Peyer's patch (tissue), 4 donors: ENCODE measurements at regions not wholly inside any gene's neighbourhood (a gene's known extent, or its start where the extent isn't known, plus 50 kb on each side); places are given as distances from the start of the nearest gene placed in this dataset.

Experiments used
- DNase-seq, 3 donors: peaks; one replicate each; pipeline ENCODE4 v3.0.0-alpha.2; 2017 to 2019
- H3K27ac ChIP-seq, 4 donors: fragments of 200-600 bp; sonication (generic); one replicate each; pipeline ENCODE4 v1.5.1; 2016 to 2019
- H3K27me3 ChIP-seq, 2 donors: fragments of 200-600 bp; sonication (generic); one replicate each; pipeline ENCODE4 v1.5.1; 2019
- H3K36me3 ChIP-seq, 3 donors: fragments of 200-600 bp; sonication (generic); one replicate each; pipeline ENCODE4 v1.5.1; 2016 to 2019
- H3K4me1 ChIP-seq, 4 donors: fragments of 200-600 bp; sonication (generic); one replicate each; pipeline ENCODE4 v1.5.1; 2016 to 2019
- H3K4me3 ChIP-seq, 4 donors: fragments of 200-600 bp; sonication (generic); 1 replicate in 3 of 4; 2 replicates in 1 of 4; pipeline ENCODE4 v1.5.1; 2016 to 2019; ENCODE audit warnings: mild to moderate bottlenecking in 1 of 4
- H3K9me3 ChIP-seq, 4 donors: fragments of 200-600 bp; sonication (generic); one replicate each; pipeline ENCODE4 v1.5.1; 2016 to 2019; ENCODE audit warnings: mild to moderate bottlenecking in 1 of 4
- CTCF ChIP-seq, 6 experiments: fragments of 450-650 bp in 4 of 6; fragments of 200-600 bp in 2 of 6; sonication (generic) in 1 of 6; IDR thresholded peaks; one replicate each; pipeline ENCODE4 v1.5.1; 2017 to 2019; ENCODE audit warnings: antibody characterized with exemption in 6 of 6, mild to moderate bottlenecking in 3 of 6, moderate library complexity in 1 of 6
- POLR2A ChIP-seq, 2 donors: fragments of 450-650 bp; IDR thresholded peaks; one replicate each; pipeline ENCODE4 v1.5.1; 2017; ENCODE audit warnings: antibody characterized with exemption in 2 of 2, mild to moderate bottlenecking in 2 of 2, moderate library complexity in 2 of 2

GRCh38 chr9:78573669-78574068 is 276.7 kb downstream of the PSAT1 start:
- TF ChIP-seq CTCF (IDR thresholded peaks at IDR 0.05) = no peak
- no peak for TF ChIP-seq POLR2A (IDR thresholded peaks at IDR 0.05)
- DNase-seq = no peak
- H3K4me3 ChIP-seq = no peak overlapping the region
- H3K27ac ChIP-seq = no peak overlapping the region
- H3K27me3 ChIP-seq = no peaks in the 10 kb centered on the region
- H3K36me3 ChIP-seq = no peaks in the 10 kb centered on the region
- H3K9me3 ChIP-seq = no peaks in the 10 kb centered on the region
- H3K4me1 ChIP-seq = no peaks in the 10 kb centered on the region

- Histone ChIP-seq H3K36me3 (no peaks in the 10 kb centered on the region), H3K27me3 (no peaks in the 10 kb centered on the region), H3K4me3 (no peak overlapping the region), H3K27ac (no peak overlapping the region), H3K4me1 (no peaks in the 10 kb centered on the region), H3K9me3 (no peaks in the 10 kb centered on the region)
- DNase-seq = no peak
- no peak for TF ChIP-seq POLR2A (IDR thresholded peaks at IDR 0.05)
- no peak for TF ChIP-seq CTCF (IDR thresholded peaks at IDR 0.05)
Observed at GRCh38 chr9:78574354-78575045, 277.6 kb downstream of the PSAT1 start.

GRCh38 chr9:78575081-78575480 is 278.2 kb downstream of the PSAT1 start:
- H3K36me3 ChIP-seq = no peaks in the 10 kb centered on the region
- DNase-seq = no peak
- H3K9me3 ChIP-seq = no peaks in the 10 kb centered on the region
- H3K4me1 ChIP-seq = no peaks in the 10 kb centered on the region
- H3K27ac ChIP-seq = no peak overlapping the region
- no peaks in the 10 kb centered on the region for H3K27me3 ChIP-seq
- TF ChIP-seq CTCF (IDR thresholded peaks at IDR 0.05) (no peak), POLR2A (IDR thresholded peaks at IDR 0.05) (no peak)
- no peak overlapping the region for H3K4me3 ChIP-seq

- no peak for TF ChIP-seq POLR2A (IDR thresholded peaks at IDR 0.05)
- TF ChIP-seq CTCF (IDR thresholded peaks at IDR 0.05) = no peak
- no peaks in the 10 kb centered on the region for H3K9me3 ChIP-seq
- H3K4me3 ChIP-seq = no peak overlapping the region
- DNase-seq = no peak
- no peak overlapping the region for H3K27ac ChIP-seq
- no peaks in the 10 kb centered on the region for H3K4me1 ChIP-seq
- no peaks in the 10 kb centered on the region for H3K36me3 ChIP-seq
- no peaks in the 10 kb centered on the region for H3K27me3 ChIP-seq
Observed at GRCh38 chr9:78575771-78576170, 278.8 kb downstream of the PSAT1 start.

GRCh38 chr9:78577156-78577906 is 280.4 kb downstream of the PSAT1 start:
- DNase-seq = no peak
- Histone ChIP-seq H3K27ac (no peak overlapping the region), H3K4me1 (no peaks in the 10 kb centered on the region), H3K36me3 (no peaks in the 10 kb centered on the region), H3K9me3 (no peaks in the 10 kb centered on the region), H3K4me3 (no peak overlapping the region), H3K27me3 (no peaks in the 10 kb centered on the region)
- no peak for TF ChIP-seq CTCF (IDR thresholded peaks at IDR 0.05)
- no peak for TF ChIP-seq POLR2A (IDR thresholded peaks at IDR 0.05)
